GM21381 (cell line): ENCODE measurements at regions not wholly inside any gene's neighbourhood (a gene's known extent, or its start where the extent isn't known, plus 50 kb on each side); places are given as distances from the start of the nearest gene placed in this dataset.

ENCODE experiments used
- ATAC-seq: cut with Tn5 transposase; IDR thresholded peaks from one replicate; pipeline ENCODE4 v1.9.1; 2021; ENCODE audit warnings: mild to moderate bottlenecking, moderate library complexity; ENCODE audit not compliant: unreplicated experiment

DNA sequence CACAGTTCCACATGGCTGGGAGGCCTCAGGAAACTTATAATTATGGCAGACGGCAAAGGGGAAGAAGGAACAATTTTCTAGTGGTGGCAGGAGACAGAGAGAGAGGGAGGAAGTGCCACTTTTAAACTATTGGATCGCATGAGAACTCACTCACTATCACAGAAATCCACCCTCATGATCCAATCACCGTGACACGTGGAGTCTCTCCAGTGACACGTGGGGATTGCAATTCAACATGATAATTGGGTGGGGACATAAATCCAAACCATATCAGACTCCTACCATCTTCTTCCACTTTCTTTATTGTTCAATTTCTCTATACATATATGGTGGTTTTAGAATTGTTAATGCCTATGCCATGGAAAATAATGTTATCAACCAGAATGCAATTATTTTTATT lies 103.7 kb upstream of the SYT1 start:
- no peak for ATAC-seq

DNA sequence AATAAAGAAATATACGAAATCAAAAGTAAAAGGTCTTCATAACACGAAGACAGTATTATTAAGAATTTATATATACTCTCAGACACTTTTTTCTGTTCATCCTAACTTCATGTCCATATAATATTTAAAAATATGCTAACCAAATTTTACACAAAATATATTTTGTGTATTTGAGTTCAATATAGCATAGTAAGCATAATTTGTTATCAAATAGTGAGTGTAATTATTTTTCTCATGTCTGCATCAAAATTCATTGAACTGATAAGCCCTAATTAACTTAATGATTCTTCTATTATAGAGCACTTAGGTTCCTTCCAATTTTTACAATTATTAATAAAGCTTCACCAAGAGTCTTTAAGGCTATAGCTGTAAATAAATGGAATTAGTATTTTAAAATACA lies 99.7 kb upstream of the SYT1 start:
- ATAC-seq, result no peak

DNA sequence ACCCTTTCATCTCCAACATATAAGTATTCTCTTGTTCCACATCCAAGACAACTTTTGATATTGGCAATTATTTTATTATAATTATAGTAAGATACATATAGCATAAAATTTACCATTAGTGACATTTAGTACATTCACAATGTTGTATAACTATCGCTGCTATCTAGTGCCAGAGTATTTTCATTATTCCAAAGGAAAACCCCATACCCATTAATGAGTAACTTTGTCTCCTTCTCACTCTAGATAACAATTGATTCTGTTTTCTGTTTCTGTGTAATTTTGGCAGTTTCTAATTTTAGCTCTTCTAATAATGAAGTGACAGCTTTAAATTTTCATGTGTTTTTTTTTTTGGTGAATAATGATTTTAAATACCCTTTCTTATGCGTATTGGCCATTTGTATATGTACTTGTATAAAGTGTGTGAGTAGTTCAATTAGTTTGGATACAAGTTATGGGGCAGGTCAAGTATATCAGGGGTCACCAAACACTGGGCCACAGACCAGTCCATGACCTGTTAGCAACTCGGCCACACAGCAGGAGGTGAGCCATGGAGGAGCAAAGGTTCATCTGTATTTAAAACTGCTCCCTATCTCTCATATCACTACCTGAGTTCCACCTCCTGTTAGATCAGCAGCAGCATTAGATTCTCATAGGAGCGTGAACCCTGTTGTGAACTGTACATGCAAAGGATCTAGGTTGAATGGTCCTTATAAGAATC lies 97.2 kb upstream of the SYT1 start:
- no peak for ATAC-seq

DNA sequence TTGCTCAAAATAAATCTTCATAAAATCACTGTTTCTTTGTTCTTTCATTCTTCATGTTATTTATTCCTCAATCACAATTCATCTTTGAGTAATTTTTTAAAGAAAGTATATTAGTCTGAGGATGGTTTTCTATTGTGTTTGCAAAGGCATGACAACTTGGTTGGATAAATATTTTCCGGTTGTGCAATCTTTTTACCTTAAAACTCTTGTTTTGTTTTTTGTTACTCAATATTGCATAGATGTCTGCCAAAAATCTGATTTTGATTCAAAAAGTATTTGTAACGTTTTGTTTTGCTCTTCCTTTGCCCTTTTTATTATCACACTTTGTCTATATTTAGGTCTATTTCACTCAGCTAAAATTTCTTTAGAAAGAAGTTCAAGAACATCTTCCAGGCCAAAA lies 86.2 kb upstream of the SYT1 start:
- ATAC-seq, result no peak

DNA sequence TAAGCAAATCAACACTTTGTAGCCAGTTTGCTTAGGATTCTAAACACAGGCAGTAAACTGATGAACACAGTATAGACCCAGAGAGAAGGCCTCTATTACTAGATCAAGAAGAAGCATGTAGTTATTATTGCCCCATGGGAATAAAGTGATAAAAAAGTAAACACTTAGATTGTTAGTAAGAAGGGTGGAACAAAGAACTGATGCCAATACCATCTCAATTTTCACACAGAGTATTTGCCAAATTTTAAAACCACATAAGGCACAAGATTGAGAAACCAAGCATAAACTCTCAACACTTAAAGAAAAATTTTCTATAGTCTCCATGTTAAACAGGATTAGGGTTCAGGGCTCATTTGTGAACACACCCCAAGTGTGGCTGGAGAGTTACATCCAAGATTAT lies 77.0 kb upstream of the SYT1 start:
- no peak for ATAC-seq

DNA sequence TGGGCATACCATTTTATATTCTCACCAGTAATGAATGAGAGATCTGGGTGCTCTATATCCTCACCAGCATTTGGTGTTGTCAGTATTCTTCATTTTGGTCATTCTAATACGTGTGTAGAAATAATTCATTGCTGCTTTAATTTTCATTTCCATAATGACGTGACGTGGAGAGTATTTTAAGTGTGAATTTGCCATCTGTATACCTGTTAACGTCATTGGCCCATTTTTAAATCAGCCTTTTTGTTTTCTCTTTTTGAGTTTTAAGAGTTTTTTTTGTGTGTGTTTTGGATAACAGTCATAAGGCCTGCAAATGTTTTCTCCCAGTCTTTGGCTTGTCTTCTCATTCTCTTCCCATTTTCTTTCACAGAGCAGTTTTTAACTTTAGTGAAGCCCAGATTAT lies 74.4 kb upstream of the SYT1 start:
- no peak for ATAC-seq

DNA sequence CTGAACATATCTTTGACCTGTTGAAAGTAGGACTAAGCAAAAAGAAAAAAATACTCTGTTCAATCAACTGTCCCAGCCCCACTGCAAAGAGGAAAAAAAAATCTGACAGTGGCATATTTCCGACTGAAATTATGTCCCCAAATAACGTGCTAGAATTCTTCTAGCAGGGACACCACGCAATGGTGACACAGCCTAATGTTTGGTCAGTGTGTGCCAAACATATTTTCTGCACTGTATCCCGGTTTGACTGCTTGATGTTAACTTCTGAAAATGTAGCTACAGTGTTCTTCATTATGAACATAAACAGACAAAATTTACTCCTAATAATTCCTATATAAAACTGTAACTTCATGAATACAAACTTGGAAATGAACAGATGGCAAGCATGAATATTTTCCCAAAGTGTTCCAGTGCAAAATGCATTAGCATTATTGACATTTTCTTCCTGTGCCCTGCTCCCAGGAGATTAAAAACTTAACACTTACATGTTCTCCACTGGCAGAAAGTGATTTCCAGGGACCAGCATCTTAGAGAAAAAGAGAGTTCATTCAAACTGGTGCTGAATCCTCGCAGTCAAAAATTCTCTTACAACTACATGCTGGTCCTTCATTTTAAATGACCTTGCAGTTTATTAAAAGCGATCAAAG lies 72.4 kb upstream of the SYT1 start:
- ATAC-seq, result no peak

DNA sequence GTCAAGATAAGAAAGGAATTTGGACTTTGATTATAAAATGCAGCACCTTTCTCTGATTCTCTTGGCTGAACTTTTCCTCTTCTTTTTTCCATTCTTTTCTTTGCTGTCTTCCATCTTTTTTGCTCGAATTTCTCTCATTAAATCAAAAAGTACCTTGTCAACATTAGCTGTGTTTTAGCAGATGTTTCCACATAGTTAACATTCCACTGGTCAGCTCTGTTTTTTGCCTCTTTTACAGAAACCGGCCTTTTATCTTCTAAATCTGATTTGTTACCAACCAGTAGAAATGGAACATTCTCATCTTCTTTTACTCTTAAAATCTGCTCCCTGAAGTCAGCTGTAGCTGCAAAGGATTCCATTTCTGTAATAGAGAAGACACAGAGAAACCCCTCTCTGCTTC lies 71.1 kb upstream of the SYT1 start:
- no peak for ATAC-seq

DNA sequence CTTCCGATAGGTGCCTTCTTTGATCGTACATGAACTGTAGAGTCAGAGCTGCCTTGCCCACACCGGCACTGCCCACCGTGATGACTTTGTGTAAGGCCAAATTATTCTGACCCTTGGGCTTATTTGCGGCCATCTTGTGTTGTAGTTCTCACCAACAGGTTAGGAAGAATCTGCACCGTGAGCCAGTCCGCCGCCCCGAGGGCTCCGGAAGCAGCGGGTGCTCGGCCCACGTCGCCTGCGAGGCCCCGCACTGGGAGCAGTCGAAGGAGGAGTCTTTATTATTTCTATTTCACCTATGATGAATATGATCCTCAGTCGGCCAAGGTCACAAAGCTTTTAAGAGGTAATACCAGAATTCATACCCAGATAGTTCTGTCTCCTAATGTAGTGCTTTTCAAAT lies 70.6 kb upstream of the SYT1 start:
- no peak for ATAC-seq

DNA sequence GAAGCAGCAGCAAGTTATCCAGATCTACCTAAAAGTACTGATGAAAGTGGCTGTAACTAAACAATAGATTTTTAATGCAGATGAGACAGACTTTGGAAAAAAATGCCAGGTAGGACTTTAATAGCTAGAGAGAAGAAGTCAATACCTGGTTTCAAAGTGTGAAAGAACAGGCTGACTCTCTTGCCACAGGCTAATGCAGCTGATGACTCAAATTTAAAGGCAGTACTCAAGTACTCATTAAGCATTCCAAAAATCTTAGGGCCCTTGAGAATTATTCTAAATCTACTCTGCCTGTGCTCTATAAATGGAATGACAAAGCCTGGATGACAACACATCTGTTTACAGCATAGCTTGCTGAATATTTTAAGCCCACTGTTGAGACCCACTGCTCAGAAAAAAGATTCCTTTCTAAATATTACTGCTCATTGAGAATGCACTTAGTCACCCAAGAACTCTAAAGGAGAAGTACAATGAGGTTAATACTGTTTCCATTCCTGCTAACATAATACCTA lies 68.6 kb upstream of the SYT1 start:
- no peak for ATAC-seq

DNA sequence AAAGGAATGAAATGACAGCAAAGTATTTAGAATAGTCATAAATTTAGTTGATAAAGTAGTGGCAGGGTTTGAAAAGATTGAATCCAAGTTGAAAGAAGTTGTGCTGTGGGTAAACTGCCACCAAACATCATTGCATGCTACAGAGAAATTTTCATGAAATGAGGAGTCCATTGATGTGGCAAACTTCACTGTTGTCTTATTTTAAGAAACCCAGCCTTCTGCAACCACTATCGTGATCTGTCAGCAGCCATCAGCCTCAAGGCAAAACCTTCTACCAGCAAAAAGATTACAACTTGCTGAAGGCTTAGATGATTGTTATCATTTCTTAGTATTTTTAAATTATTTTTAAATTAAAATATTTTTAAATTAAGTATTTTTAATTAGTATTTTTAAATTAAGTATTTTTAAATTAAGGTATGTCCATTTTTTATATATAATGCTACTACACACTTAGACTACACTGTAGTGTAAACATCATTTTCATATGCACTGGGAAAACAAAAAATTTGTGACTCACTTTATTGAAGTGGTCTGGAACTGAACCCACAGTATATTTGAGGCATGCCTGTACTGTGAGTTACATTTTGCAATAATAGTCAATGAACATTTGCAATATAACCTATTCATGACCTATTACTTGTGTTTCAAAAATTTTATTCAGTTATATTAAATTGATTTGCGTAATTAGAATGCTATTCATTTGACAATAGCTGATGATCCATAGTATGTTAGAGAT lies 67.2 kb upstream of the SYT1 start:
- ATAC-seq, result no peak

DNA sequence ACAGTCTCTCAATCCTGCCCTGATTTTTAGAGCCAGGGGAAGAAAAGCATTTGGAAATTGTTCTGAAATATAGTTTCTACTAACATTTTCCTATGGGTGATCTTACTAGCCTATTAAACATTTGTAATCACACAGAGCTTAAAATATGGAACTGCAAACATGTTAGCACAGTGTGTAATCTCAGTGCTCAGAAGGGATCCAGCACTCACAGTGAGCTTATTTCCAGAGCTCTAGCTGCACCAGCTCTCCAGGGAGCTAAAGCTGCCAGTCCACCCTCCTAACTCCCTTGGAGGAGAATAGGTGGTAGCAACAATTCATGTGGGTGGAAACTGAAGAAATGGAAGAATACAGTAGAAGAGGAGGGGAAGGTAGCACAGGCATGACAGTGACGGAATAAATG lies 64.9 kb upstream of the SYT1 start:
- no peak for ATAC-seq

DNA sequence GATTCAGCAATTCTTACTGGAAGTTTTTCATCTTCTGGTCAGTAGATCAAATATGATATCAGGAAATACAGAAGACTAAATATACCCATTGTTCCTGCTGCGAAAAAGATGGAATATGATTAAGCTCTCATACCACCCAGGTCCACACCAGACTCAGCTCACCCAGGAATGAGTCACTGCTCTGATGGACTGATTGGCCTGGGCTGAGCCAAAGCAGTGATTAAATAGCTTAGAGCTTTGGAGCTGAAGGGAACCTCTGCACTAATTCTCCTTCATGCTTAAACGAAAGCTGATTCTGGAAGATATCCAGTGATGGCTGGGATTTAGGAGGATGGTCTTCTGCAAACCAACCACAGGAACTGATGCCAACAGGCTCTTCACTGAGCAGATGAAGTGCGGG lies 62.0 kb upstream of the SYT1 start:
- no peak for ATAC-seq

DNA sequence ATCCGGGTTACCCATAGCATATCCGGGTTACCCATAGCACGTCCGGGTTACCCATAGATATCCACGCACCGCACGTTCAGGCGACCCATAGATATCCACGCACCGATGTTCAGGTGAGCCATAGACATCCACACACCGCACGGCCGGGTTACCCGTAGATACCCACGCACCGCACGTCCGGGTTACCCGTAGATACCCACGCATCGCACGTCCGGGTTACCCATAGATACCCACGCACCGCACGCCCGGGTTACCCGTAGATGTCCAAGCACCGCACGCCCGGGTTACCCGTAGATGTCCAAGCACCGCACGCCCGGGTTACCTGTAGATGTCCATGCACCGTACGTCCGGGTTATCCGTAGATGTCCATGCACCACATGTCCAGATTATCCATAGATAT lies 60.3 kb upstream of the SYT1 start:
- no peak for ATAC-seq
